ENCODE measurements at regions not wholly inside any gene's neighbourhood (a gene's known extent, or its start where the extent isn't known, plus 50 kb on each side); places are given as distances from the start of the nearest gene placed in this dataset.

DNA sequence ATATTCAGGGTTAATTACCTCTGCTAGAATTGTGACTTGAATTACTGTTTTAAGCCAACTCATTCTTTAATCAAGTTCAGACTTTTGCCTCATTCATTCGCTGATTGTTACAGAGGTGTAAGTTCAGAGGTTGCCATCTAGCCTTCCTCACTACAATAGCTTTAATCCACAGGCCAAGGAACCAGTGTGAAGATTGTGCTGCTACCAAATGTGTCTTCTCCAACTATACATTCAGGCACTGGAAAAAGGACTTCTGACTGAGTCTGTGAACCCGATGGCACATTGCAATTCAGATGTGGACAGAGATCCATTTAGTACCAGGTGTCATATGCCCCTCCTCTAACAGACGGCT lies 111.2 kb upstream of the ADGRF1 start:
- peaks cover 1 to 43% (median 18%) of the 10 kb centered on the region in 5 donors for H3K4me1 ChIP-seq (ENCODE audit: control insufficient read depth in 5 of 5, insufficient read depth in 5 of 5, low read length in 5 of 5)
- no peaks in the 10 kb centered on the region for H3K27me3 ChIP-seq (ENCODE audit: control insufficient read depth in 5 of 5, insufficient read depth in 4 of 5, low read length in 5 of 5)
- H3K9ac ChIP-seq (ENCODE audit: low read length in 5 of 5) = no peak overlapping the region
- no peaks in the 10 kb centered on the region for H3K36me3 ChIP-seq (ENCODE audit: control insufficient read depth in 5 of 5, insufficient read depth in 5 of 5, low read length in 5 of 5)
- H3K9me3 ChIP-seq (ENCODE audit: control insufficient read depth in 5 of 5, low read length in 5 of 5) = no peaks in the 10 kb centered on the region
- H3K4me3 ChIP-seq (ENCODE audit: low read depth in 1 of 5, low read length in 5 of 5) = peak overlapping the region in 1 of 5 donors; percentile 17
- no peak overlapping the region for H3K27ac ChIP-seq (ENCODE audit: low read depth, low read length)

DNA sequence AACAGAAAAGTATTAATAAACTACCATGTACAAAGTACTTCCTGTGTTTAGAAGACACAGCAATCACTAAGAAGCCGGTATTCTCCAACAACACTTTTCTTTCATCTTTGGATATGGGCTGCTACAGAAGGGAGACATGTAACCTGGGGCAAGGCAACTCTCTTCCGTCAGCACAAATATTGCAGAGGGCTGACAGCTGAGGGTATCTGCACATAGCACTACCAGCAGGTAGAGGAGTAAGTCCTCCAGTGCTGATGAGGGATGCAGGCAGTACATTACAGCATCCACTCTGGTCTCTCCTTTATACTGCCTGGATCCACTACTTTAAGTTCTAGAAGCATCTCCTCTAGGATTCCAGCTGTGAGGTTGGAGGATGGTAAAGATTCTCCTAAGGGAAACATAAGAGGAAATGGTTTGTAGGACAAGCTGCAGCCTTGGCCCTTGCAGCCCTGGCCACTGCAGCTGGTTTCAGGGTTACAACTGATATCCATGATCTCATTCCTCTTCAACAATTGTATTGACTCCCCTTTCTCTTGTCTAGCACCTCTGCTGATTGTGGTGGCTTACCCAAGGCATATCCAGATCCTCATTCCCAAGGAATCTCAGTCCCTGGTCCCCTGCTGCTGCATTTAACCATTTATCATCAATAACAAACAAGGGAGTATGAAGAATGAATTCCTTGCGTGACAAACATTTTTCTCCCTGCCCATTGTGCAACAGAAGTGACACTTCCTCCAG lies 110.7 kb upstream of the ADGRF1 start:
- H3K4me3 ChIP-seq (ENCODE audit: low read depth in 1 of 5, low read length in 5 of 5) = peak overlapping the region in 1 of 5 donors; percentile 17
- no peaks in the 10 kb centered on the region for H3K36me3 ChIP-seq (ENCODE audit: control insufficient read depth in 5 of 5, insufficient read depth in 5 of 5, low read length in 5 of 5)
- no peaks in the 10 kb centered on the region for H3K9me3 ChIP-seq (ENCODE audit: control insufficient read depth in 5 of 5, low read length in 5 of 5)
- H3K27ac ChIP-seq (ENCODE audit: low read depth, low read length) = no peak overlapping the region
- H3K9ac ChIP-seq (ENCODE audit: low read length in 5 of 5) = no peak overlapping the region
- H3K4me1 ChIP-seq (ENCODE audit: control insufficient read depth in 5 of 5, insufficient read depth in 5 of 5, low read length in 5 of 5) = peaks cover 1 to 42% (median 18%) of the 10 kb centered on the region in 5 donors
- H3K27me3 ChIP-seq (ENCODE audit: control insufficient read depth in 5 of 5, insufficient read depth in 4 of 5, low read length in 5 of 5) = no peaks in the 10 kb centered on the region

DNA sequence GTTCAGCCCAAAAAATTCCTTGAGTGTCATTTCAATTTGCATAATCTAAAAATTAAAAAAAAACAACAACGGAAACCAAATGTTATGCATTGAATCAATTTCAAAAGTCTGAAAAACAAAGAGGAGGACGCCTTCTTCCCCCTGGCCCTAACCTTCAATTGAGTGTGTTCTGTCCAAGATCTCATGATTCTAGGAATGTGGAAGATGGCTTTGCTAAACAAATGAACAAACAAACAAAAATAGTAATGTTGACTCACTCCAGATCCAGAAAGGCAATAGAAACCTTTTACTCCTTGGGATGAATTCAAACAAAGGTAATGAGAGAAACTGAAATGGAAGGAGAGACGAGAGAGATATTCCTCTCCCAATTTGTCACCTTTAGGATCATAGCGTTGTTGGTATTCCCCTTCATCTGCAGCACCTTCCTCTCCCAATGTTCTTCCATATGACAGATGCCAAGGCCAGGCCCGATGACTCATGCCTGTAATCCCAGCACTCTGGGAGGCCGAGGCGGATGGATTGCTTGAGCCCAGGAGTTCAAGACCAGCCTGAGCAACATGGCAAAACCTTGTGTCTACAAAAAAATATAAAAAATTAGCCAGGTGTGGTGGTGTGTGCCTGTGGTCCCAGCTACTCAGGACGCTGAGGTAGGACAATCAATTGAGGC lies 109.2 kb upstream of the ADGRF1 start:
- Histone ChIP-seq H3K9ac (ENCODE audit: low read length in 5 of 5) (no peak overlapping the region), H3K36me3 (ENCODE audit: control insufficient read depth in 5 of 5, insufficient read depth in 5 of 5, low read length in 5 of 5) (no peaks in the 10 kb centered on the region), H3K4me1 (ENCODE audit: control insufficient read depth in 5 of 5, insufficient read depth in 5 of 5, low read length in 5 of 5) (peaks cover 1 to 42% (median 29%) of the 10 kb centered on the region in 5 donors), H3K27ac (ENCODE audit: low read depth, low read length) (no peak overlapping the region), H3K27me3 (ENCODE audit: control insufficient read depth in 5 of 5, insufficient read depth in 4 of 5, low read length in 5 of 5) (no peaks in the 10 kb centered on the region), H3K4me3 (ENCODE audit: low read depth in 1 of 5, low read length in 5 of 5) (no peak overlapping the region), H3K9me3 (ENCODE audit: control insufficient read depth in 5 of 5, low read length in 5 of 5) (no peaks in the 10 kb centered on the region)

DNA sequence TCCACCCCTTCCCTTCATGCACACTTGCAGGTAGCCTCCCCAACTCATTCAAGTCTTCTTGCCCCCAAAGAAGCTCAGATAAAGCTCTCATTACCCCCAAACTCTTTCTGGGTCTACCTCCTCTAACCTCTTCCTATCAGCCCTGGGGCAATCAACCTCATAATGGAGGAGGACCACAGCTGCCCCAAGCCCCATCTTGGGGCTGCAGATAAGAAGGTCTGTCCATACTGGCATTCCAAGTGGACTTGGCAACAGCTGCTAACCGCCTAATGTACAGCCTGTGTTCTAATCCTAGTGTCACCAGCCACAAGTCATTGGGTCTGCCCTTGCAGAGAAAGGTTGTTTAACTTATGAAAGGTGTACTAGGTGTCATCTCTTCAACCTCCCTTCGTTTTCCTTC lies 107.4 kb upstream of the ADGRF1 start:
- no peaks in the 10 kb centered on the region for H3K27me3 ChIP-seq (ENCODE audit: control insufficient read depth in 5 of 5, insufficient read depth in 4 of 5, low read length in 5 of 5)
- peaks cover 1 to 39% (median 30%) of the 10 kb centered on the region in 5 donors for H3K4me1 ChIP-seq (ENCODE audit: control insufficient read depth in 5 of 5, insufficient read depth in 5 of 5, low read length in 5 of 5)
- H3K9ac ChIP-seq (ENCODE audit: low read length in 5 of 5) = no peak overlapping the region
- no peaks in the 10 kb centered on the region for H3K9me3 ChIP-seq (ENCODE audit: control insufficient read depth in 5 of 5, low read length in 5 of 5)
- no peak overlapping the region for H3K27ac ChIP-seq (ENCODE audit: low read depth, low read length)
- no peaks in the 10 kb centered on the region for H3K36me3 ChIP-seq (ENCODE audit: control insufficient read depth in 5 of 5, insufficient read depth in 5 of 5, low read length in 5 of 5)
- H3K4me3 ChIP-seq (ENCODE audit: low read depth in 1 of 5, low read length in 5 of 5) = no peak overlapping the region

DNA sequence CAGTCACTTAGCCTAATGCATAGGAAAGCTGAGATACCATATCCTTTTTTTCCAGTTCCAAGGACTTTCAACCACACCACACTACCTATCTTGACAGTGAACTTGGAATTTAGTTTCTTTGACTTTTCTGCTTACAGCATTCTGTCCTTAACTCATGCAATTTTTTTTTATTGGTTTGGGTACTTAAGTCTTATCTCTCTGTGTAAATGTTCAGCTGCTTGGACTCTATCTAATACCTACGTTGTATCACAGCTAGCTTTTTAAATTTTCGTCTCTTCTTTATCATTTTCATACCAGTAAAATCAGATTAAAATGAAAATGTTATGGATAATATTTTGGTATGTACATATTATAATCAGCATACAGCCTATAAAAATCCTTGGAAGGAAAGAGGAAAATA lies 106.9 kb upstream of the ADGRF1 start:
- Histone ChIP-seq H3K4me3 (ENCODE audit: low read depth in 1 of 5, low read length in 5 of 5) (no peak overlapping the region), H3K9ac (ENCODE audit: low read length in 5 of 5) (no peak overlapping the region), H3K9me3 (ENCODE audit: control insufficient read depth in 5 of 5, low read length in 5 of 5) (no peaks in the 10 kb centered on the region), H3K27ac (ENCODE audit: low read depth, low read length) (no peak overlapping the region), H3K27me3 (ENCODE audit: control insufficient read depth in 5 of 5, insufficient read depth in 4 of 5, low read length in 5 of 5) (no peaks in the 10 kb centered on the region), H3K4me1 (ENCODE audit: control insufficient read depth in 5 of 5, insufficient read depth in 5 of 5, low read length in 5 of 5) (peaks cover 1 to 38% (median 30%) of the 10 kb centered on the region in 5 donors), H3K36me3 (ENCODE audit: control insufficient read depth in 5 of 5, insufficient read depth in 5 of 5, low read length in 5 of 5) (no peaks in the 10 kb centered on the region)

DNA sequence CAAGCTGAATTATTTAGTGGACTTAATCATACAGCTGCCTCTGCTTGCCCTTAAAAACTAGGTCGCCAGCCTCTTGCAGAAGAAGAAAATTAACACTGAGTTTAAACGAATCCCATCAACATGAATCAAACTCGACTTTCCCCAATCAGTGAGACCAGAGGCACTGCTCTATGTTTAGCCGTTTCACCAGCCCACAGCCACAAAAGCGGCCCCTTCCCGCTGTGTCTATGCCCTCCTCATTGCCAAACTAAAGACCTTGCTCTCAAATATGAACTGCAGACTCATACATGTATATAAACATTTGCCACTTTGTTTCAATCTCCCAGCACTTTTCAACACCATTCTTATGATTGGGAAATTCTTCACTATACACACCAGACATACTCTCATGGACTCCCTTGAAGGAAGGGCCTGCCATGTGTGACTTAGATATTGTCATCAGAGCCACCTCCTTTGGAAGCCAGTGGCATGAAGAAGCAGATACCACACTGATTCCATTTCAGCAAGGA lies 105.8 kb upstream of the ADGRF1 start:
- H3K27me3 ChIP-seq (ENCODE audit: control insufficient read depth in 5 of 5, insufficient read depth in 4 of 5, low read length in 5 of 5) = no peaks in the 10 kb centered on the region
- peaks cover 0 to 27% (median 20%) of the 10 kb centered on the region in 5 donors for H3K4me1 ChIP-seq (ENCODE audit: control insufficient read depth in 5 of 5, insufficient read depth in 5 of 5, low read length in 5 of 5)
- H3K4me3 ChIP-seq (ENCODE audit: low read depth in 1 of 5, low read length in 5 of 5) = no peak overlapping the region
- no peak overlapping the region for H3K9ac ChIP-seq (ENCODE audit: low read length in 5 of 5)
- H3K27ac ChIP-seq (ENCODE audit: low read depth, low read length) = peak overlapping the region; percentile 61
- H3K9me3 ChIP-seq (ENCODE audit: control insufficient read depth in 5 of 5, low read length in 5 of 5) = no peaks in the 10 kb centered on the region
- H3K36me3 ChIP-seq (ENCODE audit: control insufficient read depth in 5 of 5, insufficient read depth in 5 of 5, low read length in 5 of 5) = no peaks in the 10 kb centered on the region

DNA sequence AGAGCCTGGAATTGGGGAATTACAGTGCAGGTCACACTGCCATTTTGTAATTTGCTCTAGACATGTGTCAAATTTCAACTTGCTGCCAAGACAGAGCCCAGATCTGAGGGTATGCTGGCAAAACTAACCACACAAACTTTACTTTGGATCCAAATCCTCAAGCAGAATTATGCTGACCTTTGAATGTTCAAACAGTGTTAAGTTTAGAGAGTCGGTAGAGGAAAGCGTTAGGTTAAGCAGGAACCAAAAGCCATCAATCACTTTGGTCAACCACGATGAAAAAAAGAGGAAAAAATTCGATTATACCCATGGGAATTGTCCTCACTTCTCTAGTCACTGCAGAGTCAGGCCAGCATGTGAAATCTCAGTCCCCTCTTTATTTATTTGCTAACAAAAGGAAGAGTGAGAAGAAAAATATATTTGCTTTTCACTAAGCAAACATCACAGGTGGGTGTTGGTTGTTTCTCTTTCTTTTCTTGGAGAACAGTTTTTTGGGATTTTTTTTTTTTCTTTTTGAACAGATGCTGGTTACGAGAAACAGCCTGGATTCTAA lies 105.1 kb upstream of the ADGRF1 start:
- peak overlapping the region in 1 of 5 donors; percentile 28 for H3K9ac ChIP-seq (ENCODE audit: low read length in 5 of 5)
- no peaks in the 10 kb centered on the region for H3K27me3 ChIP-seq (ENCODE audit: control insufficient read depth in 5 of 5, insufficient read depth in 4 of 5, low read length in 5 of 5)
- H3K27ac ChIP-seq (ENCODE audit: low read depth, low read length) = peak overlapping the region; percentile 61
- peaks cover 0 to 21% (median 15%) of the 10 kb centered on the region in 5 donors for H3K4me1 ChIP-seq (ENCODE audit: control insufficient read depth in 5 of 5, insufficient read depth in 5 of 5, low read length in 5 of 5)
- no peaks in the 10 kb centered on the region for H3K36me3 ChIP-seq (ENCODE audit: control insufficient read depth in 5 of 5, insufficient read depth in 5 of 5, low read length in 5 of 5)
- no peaks in the 10 kb centered on the region for H3K9me3 ChIP-seq (ENCODE audit: control insufficient read depth in 5 of 5, low read length in 5 of 5)
- H3K4me3 ChIP-seq (ENCODE audit: low read depth in 1 of 5, low read length in 5 of 5) = no peak overlapping the region

DNA sequence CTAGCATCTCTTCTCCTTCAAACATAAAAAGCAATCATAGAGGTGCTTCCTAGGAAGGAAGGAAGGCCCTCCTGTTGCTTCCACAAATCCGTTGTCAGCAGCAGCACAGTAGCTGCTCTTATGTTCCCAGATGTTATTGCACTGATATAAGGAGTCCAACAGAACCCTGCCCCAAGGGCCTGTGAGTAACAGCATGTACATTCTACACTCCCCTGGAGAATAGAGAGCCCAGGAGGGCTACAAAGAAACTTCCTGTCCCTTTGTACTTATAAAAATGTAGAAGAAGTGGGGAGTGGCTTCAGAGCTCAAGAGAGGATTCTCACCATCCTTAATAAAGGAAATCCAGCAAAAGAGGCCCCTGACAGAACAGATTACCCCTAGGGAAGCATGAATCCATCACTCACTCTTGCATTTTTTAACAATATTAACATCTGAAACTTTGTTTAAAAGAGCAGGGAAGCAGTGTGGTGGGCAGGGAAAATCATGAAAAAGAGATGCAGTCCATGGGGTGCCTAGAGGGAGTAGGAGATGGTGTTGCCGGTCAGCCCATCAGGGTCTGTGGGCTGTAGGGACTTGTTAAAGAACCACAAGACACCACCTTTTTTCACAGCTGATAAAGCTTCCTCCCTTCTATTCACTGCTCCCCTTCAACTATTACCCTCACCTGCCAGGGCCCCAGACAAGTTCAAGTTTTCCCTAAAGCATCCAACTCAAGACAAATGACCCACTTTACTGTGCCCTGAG lies 104.5 kb upstream of the ADGRF1 start:
- H3K4me1 ChIP-seq (ENCODE audit: control insufficient read depth in 5 of 5, insufficient read depth in 5 of 5, low read length in 5 of 5) = peaks cover 0 to 21% (median 15%) of the 10 kb centered on the region in 5 donors
- peak overlapping the region; percentile 61 for H3K27ac ChIP-seq (ENCODE audit: low read depth, low read length)
- H3K9me3 ChIP-seq (ENCODE audit: control insufficient read depth in 5 of 5, low read length in 5 of 5) = no peaks in the 10 kb centered on the region
- no peaks in the 10 kb centered on the region for H3K27me3 ChIP-seq (ENCODE audit: control insufficient read depth in 5 of 5, insufficient read depth in 4 of 5, low read length in 5 of 5)
- H3K4me3 ChIP-seq (ENCODE audit: low read depth in 1 of 5, low read length in 5 of 5) = no peak overlapping the region
- no peaks in the 10 kb centered on the region for H3K36me3 ChIP-seq (ENCODE audit: control insufficient read depth in 5 of 5, insufficient read depth in 5 of 5, low read length in 5 of 5)
- peak overlapping the region in 1 of 5 donors; percentile 28 for H3K9ac ChIP-seq (ENCODE audit: low read length in 5 of 5)

DNA sequence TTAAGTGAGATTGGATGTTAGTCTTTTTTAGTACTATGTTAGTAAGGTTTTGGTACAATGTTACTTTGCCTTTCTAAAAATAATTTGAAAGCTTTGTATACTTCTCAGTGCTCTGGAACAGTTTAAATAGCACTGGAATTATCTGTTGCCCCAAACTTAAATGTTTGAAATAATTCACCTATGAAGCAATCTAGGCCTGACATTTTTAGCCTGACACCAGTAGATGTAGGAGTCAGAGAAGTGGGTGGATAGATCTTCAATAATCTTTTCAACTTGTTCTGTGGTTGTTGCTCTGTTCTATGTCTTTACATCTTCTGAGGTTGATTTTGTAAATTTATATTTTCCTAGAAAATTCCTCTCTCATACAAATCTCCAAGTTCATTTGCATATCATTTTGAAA lies 103.1 kb upstream of the ADGRF1 start:
- H3K4me3 ChIP-seq (ENCODE audit: low read depth in 1 of 5, low read length in 5 of 5) = no peak overlapping the region
- H3K27ac ChIP-seq (ENCODE audit: low read depth, low read length) = no peak overlapping the region
- H3K27me3 ChIP-seq (ENCODE audit: control insufficient read depth in 5 of 5, insufficient read depth in 4 of 5, low read length in 5 of 5) = no peaks in the 10 kb centered on the region
- H3K4me1 ChIP-seq (ENCODE audit: control insufficient read depth in 5 of 5, insufficient read depth in 5 of 5, low read length in 5 of 5) = peaks cover 0 to 21% (median 15%) of the 10 kb centered on the region in 5 donors
- H3K9ac ChIP-seq (ENCODE audit: low read length in 5 of 5) = no peak overlapping the region
- H3K36me3 ChIP-seq (ENCODE audit: control insufficient read depth in 5 of 5, insufficient read depth in 5 of 5, low read length in 5 of 5) = no peaks in the 10 kb centered on the region
- H3K9me3 ChIP-seq (ENCODE audit: control insufficient read depth in 5 of 5, low read length in 5 of 5) = no peaks in the 10 kb centered on the region

All from subcutaneous abdominal adipose tissue (tissue), 5 donors.